HG02870 (cell line): ENCODE measurements at regions not wholly inside any gene's neighbourhood (a gene's known extent, or its start where the extent isn't known, plus 50 kb on each side); places are given as distances from the start of the nearest gene placed in this dataset.
"Not testable (repeated sequence)": the region's sequence is repeated elsewhere in the genome, so short reads cannot be mapped to it uniquely, and the experiment has no call there.

Source experiments
- ATAC-seq: cut with Tn5 transposase; IDR thresholded peaks from one replicate; pipeline ENCODE4 v1.9.1; 2021; ENCODE audit warnings: mild to moderate bottlenecking, moderate library complexity; ENCODE audit not compliant: unreplicated experiment

GRCh38 chr2:66185497-66186054, 249.3 kb upstream of the MEIS1 start:
- ATAC-seq = no peak

GRCh38 chr2:66177128-66177796, 257.7 kb upstream of the MEIS1 start:
- not testable (repeated sequence) for ATAC-seq

- no peak for ATAC-seq
Measured at GRCh38 chr2:66174491-66174890, 260.4 kb upstream of the MEIS1 start.

GRCh38 chr2:66173645-66174044, 261.3 kb upstream of the MEIS1 start:
- no peak for ATAC-seq

- no peak for ATAC-seq
Measured at GRCh38 chr2:66171530-66171929, 263.4 kb upstream of the MEIS1 start.

GRCh38 chr2:66170744-66171330, 264.1 kb upstream of the MEIS1 start:
- no peak for ATAC-seq

GRCh38 chr2:66169076-66169475, 265.8 kb upstream of the MEIS1 start:
- no peak for ATAC-seq

GRCh38 chr2:66164470-66164869, 270.5 kb upstream of the MEIS1 start:
- no peak for ATAC-seq

GRCh38 chr2:66156171-66156570, 278.8 kb upstream of the MEIS1 start:
- ATAC-seq = no peak

GRCh38 chr2:66153941-66154340, 281.0 kb upstream of the MEIS1 start:
- no peak for ATAC-seq

- no peak for ATAC-seq
Measured at GRCh38 chr2:66145490-66145889, 289.4 kb upstream of the MEIS1 start.

- not testable (repeated sequence) for ATAC-seq
Measured at GRCh38 chr2:66144324-66144723, 290.6 kb upstream of the MEIS1 start.

GRCh38 chr2:66137606-66138130, 297.3 kb upstream of the MEIS1 start:
- no peak for ATAC-seq

- ATAC-seq = no peak
Measured at GRCh38 chr2:66134138-66134701, 300.7 kb upstream of the MEIS1 start.

- no peak for ATAC-seq
Measured at GRCh38 chr2:66127656-66128055, 307.3 kb upstream of the MEIS1 start.

- ATAC-seq = no peak
Measured at GRCh38 chr2:66127061-66127460, 307.9 kb upstream of the MEIS1 start.

- ATAC-seq = no peak
Measured at GRCh38 chr2:66125951-66126350, 309.0 kb upstream of the MEIS1 start.

- ATAC-seq = no peak
Measured at GRCh38 chr2:66122516-66122915, 312.4 kb upstream of the MEIS1 start.

- no peak for ATAC-seq
Measured at GRCh38 chr2:66121946-66122345, 313.0 kb upstream of the MEIS1 start.

GRCh38 chr2:66113988-66114625, 320.8 kb upstream of the MEIS1 start:
- ATAC-seq = no peak

- ATAC-seq = no peak
Measured at GRCh38 chr2:66111706-66112105, 323.2 kb upstream of the MEIS1 start.
